ENCODE measurements at regions not wholly inside any gene's neighbourhood (a gene's known extent, or its start where the extent isn't known, plus 50 kb on each side); places are given as distances from the start of the nearest gene placed in this dataset.

- TF ChIP-seq SMC3 (IDR thresholded peaks at IDR 0.05; ENCODE audit: borderline replicate concordance, low read length) (no peak), ZNF24 (IDR thresholded peaks at IDR 0.05) (no peak), DPF2 (IDR thresholded peaks at IDR 0.05) (no peak), SIN3A (IDR thresholded peaks at IDR 0.05; ENCODE audit: low read depth, low read length) (no peak), ESRRA (IDR thresholded peaks at IDR 0.05; ENCODE audit: low read length) (no peak), KLF5 (IDR thresholded peaks at IDR 0.05; ENCODE audit: partially characterized antibody) (no peak), EP300 (IDR thresholded peaks at IDR 0.05; ENCODE audit: borderline replicate concordance in 1 of 2, control insufficient read depth in 1 of 2, low read depth in 2 of 2, low read length in 2 of 2) (no peak)
Observed at GRCh38 chr3:88632226-88632625, 475.2 kb upstream of the EPHA3 start.

Data from GM12878 (cell line).